Lower lobe of right lung (tissue), 2 donors: ENCODE measurements at regions not wholly inside any gene's neighbourhood (a gene's known extent, or its start where the extent isn't known, plus 50 kb on each side); places are given as distances from the start of the nearest gene placed in this dataset.

Experiments
- ATAC-seq, 2 donors: fragments of 200-7000 bp; cut with Tn5 transposase; one replicate each; pipeline ENCODE4 v1.9.1; 2020 to 2022; ENCODE audit warnings: mild to moderate bottlenecking in 2 of 2, moderate library complexity in 2 of 2
- DNase-seq: peaks from one replicate; pipeline ENCODE4 v3.0.0-alpha.2; 2020
- H3K27ac ChIP-seq: fragments of 200-600 bp; one replicate; pipeline ENCODE4 v1.8.0; 2022
- H3K27me3 ChIP-seq: fragments of 200-600 bp; one replicate; pipeline ENCODE4 v1.8.0; 2022; ENCODE audit warnings: low read depth
- H3K36me3 ChIP-seq: fragments of 200-600 bp; one replicate; pipeline ENCODE4 v1.8.0; 2022; ENCODE audit warnings: mild to moderate bottlenecking
- H3K4me1 ChIP-seq: fragments of 200-600 bp; one replicate; pipeline ENCODE4 v1.8.0; 2022
- H3K4me3 ChIP-seq: fragments of 200-600 bp; one replicate; pipeline ENCODE4 v1.8.0; 2022; ENCODE audit warnings: mild to moderate bottlenecking
- H3K9me3 ChIP-seq: fragments of 200-600 bp; one replicate; pipeline ENCODE4 v1.8.0; 2022
- CTCF ChIP-seq: fragments of 200-600 bp; IDR thresholded peaks from one replicate; pipeline ENCODE4 v1.8.0; 2022; ENCODE audit warnings: antibody characterized with exemption, mild to moderate bottlenecking
- intact Hi-C: fragments of 100-400 bp; cut with DNase I; formaldehyde crosslinking; loops from one replicate; pipeline ENCODE4 v1.11.0; 2022
- donor health status: DM: no; HTN: yes; CAD: no; lungs with severe emphysema.

DNA sequence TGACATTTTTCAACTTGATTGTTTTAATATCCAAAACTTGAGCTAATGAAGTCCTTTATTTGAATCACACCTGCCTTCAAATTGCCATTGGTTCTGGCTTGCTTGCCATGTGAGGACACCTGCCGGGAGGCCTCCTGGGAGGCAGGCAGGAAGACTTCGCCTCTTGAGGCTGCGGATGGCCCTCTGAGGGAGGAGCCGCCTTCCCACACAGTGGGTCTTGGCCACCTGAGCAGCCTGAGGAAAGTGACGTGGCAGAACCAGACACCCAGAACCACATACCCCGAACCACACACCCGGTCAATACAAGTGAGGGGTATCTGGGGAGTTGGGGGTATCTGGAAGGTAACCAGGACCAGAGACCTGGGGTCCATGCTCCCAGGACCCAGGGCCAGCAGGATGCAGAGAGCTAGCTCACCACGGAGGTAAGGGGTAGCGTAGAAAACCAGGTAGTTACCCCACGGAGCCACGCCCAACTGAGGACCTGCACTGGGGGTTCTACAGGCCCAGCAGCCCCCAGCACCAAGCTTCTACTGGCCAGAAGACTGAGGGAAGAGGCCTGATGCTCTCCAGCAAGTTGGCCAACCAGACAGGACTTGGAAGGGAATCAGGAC, 300.5 kb downstream of the TCERG1L start:
- DNase-seq (no peak), ATAC-seq (no peak)
- no peak for TF ChIP-seq CTCF

GRCh38 chr10:131011936-131012640, 299.4 kb downstream of the TCERG1L start:
- no peaks in the 10 kb centered on the region for H3K4me1 ChIP-seq
- intact Hi-C loops, result no loop called here
- no peak overlapping the region for H3K4me3 ChIP-seq
- H3K9me3 ChIP-seq, result no peaks in the 10 kb centered on the region
- no peak overlapping the region for H3K27ac ChIP-seq
- DNase-seq, result no peak
- H3K27me3 ChIP-seq, result no peaks in the 10 kb centered on the region
- no peaks in the 10 kb centered on the region for H3K36me3 ChIP-seq
- TF ChIP-seq CTCF, result no peak
- no peak for ATAC-seq

More for the DNA sequence above, 300.5 kb downstream of the TCERG1L start:
- H3K9me3 ChIP-seq, result no peaks in the 10 kb centered on the region
- no peak overlapping the region for H3K27ac ChIP-seq
- no peak overlapping the region for H3K4me3 ChIP-seq
- H3K4me1 ChIP-seq, result no peaks in the 10 kb centered on the region
- no peaks in the 10 kb centered on the region for H3K27me3 ChIP-seq
- H3K36me3 ChIP-seq, result no peaks in the 10 kb centered on the region
- intact Hi-C loops, result no loop called here

GRCh38 chr10:131012641-131012985, 298.9 kb downstream of the TCERG1L start:
- no peak for DNase-seq
- ATAC-seq, result no peak

GRCh38 chr10:131013281-131013912, 298.1 kb downstream of the TCERG1L start:
- DNase-seq, result no peak
- ATAC-seq, result no peak
- H3K27ac ChIP-seq, result no peak overlapping the region
- no peaks in the 10 kb centered on the region for H3K27me3 ChIP-seq
- H3K9me3 ChIP-seq, result no peaks in the 10 kb centered on the region
- no peak overlapping the region for H3K4me3 ChIP-seq
- H3K4me1 ChIP-seq, result no peaks in the 10 kb centered on the region
- H3K36me3 ChIP-seq, result no peaks in the 10 kb centered on the region
- TF ChIP-seq CTCF, result no peak
- intact Hi-C loops, result no loop called here

More at GRCh38 chr10:131012641-131012985, 298.9 kb downstream of the TCERG1L start:
- Histone ChIP-seq H3K4me1 (no peaks in the 10 kb centered on the region), H3K36me3 (no peaks in the 10 kb centered on the region), H3K4me3 (no peak overlapping the region), H3K27me3 (no peaks in the 10 kb centered on the region), H3K9me3 (no peaks in the 10 kb centered on the region), H3K27ac (no peak overlapping the region)
- no peak for TF ChIP-seq CTCF
- intact Hi-C loops, result no loop called here

- H3K36me3 ChIP-seq, result no peaks in the 10 kb centered on the region
- DNase-seq, result no peak
- no peaks in the 10 kb centered on the region for H3K27me3 ChIP-seq
- no peaks in the 10 kb centered on the region for H3K9me3 ChIP-seq
- no peak for ATAC-seq
- H3K4me3 ChIP-seq, result no peak overlapping the region
- intact Hi-C loops, result no loop called here
- no peak overlapping the region for H3K27ac ChIP-seq
- no peaks in the 10 kb centered on the region for H3K4me1 ChIP-seq
- TF ChIP-seq CTCF, result no peak
These were observed 297.2 kb downstream of the TCERG1L start for GRCh38 chr10:131014271-131014670.
